ENCODE measurements at regions not wholly inside any gene's neighbourhood (a gene's known extent, or its start where the extent isn't known, plus 50 kb on each side); places are given as distances from the start of the nearest gene placed in this dataset.
"Not testable (repeated sequence)": the region's sequence is repeated elsewhere in the genome, so short reads cannot be mapped to it uniquely, and the experiment has no call there.

DNA sequence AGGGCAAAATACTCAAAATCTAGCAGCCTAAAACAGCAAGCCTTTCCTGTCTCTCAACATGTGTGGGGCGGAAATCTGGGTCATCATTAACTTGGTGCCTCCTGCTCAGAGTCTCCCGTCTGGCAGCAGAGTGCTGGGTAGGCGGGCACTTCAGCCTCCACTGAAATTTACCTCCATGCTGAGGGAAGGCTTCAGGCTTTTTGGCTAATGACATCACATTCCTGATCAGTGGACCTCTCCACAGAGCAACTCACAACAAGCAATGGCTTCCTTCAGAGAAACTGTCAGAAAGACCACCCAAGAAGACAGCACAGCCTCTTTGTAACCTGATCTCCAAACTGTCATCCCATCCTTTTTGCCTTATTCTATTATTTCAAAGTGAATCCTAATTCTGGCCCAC, 1109.0 kb downstream of the UQCRFS1 start:
- no peak for DNase-seq (ENCODE audit: low read depth in 2 of 2)

DNA sequence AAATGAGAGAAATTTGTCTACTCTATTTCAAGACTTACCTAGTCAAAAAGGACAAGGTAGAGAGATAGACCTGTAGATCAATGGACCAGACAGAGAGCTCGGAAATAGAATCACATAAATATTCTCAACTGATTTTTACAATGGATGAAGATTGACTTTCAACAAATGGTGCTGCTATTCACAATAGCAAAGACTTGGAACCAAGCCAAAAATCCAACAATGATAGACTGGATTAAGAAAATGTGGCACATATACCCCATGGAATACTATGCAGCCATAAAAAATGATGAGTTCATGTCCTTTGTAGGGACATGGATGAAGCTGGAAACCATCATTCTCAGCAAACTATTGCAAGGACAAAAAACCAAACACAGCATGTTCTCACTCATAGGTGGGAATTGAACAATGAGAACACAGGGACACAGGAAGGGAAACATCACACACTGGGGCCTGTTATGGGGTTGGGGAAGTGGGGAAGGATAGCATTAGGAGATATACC, 1128.2 kb downstream of the UQCRFS1 start:
- DNase-seq (ENCODE audit: low read depth in 2 of 2), result not testable (repeated sequence)

DNA sequence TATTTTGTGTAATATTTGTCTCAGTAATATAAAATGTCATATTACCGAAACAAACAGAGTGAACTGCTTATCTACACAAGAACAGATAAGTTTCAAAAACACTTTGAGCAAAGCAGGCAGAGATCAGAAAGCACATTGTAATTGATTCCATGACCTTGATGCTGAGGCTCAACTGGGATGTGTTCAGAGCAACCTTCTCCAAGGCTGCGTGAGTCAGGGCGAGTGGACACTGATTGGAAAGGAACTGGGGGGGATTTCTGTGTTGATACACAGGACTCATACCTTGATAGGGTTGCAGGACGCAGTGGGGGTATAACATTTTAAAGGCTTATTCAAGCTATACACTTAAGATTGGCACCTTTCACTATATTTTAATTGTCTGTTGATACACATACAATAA, 1136.3 kb downstream of the UQCRFS1 start:
- DNase-seq (ENCODE audit: low read depth in 2 of 2), result no peak

DNA sequence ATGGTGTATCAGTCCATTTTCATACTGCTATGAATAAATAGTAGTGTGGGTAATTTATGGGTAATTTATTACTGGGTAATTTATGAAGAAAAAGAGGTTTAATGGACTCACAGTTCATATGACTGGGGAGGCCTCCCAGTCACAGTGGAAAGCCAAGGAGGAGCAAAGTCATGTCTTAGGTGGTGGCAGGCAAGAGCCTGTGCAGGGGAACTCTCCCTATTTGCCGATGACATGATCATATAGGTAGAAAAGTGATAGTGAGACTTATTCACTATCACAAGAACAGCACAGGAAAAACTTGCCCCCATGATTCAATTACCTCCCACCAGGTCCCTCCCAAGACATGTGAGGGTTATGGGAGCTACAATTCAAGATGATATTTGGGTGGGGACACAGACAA, 1137.7 kb downstream of the UQCRFS1 start:
- no peak for DNase-seq (ENCODE audit: low read depth in 2 of 2)

DNA sequence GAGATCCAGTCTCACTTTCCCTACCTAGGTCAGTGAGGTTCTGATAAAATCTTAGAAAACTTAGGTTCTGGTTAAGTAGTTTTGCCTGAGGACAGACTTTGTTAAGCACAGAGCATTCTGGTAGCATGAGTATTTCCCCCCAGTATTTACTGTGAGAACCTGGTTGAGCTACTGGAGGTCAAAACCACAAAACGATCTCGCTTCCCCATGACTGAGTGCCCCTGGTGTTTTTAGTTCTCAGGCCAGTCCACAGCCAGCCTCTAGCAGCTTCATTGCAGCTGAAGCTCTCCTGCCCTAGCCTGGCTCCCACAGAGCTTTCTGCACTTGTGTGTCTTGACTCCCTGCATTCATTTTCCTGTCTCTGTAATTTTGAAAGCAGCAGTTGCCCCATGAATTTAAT, 1138.2 kb downstream of the UQCRFS1 start:
- no peak for DNase-seq (ENCODE audit: low read depth in 2 of 2)

DNA sequence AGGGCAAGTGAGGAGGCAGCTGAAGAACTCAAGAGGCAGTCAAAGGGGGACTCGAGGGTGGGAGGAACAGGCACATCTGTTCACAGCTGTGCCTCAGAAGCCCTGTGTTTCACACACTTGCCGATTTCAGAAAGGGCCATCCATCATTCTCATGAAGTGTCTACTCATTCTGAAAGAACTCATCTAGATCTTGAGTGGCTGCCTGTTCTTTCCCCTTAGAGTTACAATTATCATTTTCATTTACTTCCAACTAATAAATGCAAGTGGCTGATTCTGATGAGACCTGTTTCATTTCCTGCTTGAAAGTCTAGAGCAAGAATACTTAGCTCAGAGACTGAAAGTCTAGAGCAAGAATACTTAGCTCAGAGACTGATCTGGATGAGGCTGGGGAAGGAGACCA, 1145.1 kb downstream of the UQCRFS1 start:
- no peak for DNase-seq (ENCODE audit: low read depth in 2 of 2)

DNA sequence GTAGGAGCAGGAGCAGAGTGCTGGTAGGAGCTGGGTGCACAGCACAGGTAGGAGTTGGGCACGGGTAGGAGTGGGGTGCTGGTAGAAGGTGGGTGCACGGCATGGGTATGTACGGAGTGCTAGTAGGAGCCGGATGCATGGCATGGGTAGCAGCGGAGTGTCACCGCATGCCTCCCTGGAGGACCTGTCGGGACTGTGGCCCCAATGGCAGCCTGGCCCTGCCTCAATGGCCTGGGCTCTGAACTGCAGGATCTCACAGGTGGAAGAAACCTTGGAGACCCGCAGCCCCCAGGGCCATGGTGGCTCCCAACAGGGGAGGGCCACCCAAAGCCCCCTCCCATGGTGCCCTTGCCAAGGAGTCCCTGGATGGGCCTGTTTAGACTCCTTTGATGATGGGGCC, 1146.0 kb downstream of the UQCRFS1 start:
- no peak for DNase-seq (ENCODE audit: low read depth in 2 of 2)

DNA sequence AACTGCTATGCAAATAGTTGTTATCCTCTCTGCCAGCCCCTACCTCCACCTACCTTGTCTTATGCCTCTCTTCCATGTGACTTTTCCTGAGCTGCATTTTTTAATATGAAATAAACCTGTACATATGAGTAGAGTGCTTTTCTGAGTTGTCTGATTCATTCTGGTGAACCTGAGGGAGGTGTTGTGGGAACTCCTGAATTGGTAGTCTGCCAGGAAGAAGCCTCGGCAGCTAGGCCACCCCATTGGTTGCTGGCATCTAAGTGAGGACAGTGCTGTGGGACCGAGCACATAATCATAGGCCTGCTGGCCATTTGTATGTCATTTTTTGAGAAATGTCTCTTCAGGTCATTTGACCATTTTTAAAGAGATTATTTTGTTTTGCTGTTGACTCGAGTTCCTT, 1146.8 kb downstream of the UQCRFS1 start:
- DNase-seq (ENCODE audit: low read depth in 2 of 2), result no peak

DNA sequence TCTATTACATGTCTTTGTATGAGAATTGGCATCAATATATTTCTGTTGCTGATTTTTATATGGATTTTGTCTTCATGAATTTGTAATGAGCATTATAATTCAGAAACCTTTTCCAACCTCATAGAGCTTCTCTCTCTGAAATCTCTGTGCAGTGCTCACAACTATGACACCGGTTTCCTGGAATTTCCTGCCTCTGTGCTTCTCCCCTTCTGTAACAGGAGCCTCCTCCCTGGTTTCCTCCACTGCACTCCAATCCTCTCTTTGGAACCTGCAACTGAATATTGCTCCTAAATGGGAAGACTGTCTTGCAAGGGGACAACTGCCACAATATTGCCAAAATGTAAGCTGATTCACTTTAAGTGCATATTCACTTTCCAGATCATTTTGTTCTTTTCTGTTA, 1147.9 kb downstream of the UQCRFS1 start:
- DNase-seq (ENCODE audit: low read depth in 2 of 2), result no peak

DNA sequence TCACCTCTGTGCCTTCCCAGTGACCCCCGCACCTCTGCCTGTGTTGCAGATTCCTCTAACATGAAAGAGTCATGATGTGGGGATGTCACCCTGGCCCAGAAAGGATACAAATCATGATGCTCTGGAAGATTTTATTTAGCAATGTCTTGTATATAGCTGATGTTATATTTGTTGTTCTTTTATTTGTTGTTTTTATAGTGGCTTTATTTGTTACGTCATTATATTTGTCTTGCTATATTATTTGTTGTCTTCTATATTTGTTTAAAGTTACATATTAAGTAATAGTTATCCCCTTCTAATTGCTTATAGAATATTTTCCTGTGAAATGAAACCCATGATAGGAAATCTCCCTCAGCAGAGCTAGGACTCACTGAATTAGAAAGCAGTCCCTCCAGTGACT, 1149.2 kb downstream of the UQCRFS1 start:
- no peak for DNase-seq (ENCODE audit: low read depth in 2 of 2)

DNA sequence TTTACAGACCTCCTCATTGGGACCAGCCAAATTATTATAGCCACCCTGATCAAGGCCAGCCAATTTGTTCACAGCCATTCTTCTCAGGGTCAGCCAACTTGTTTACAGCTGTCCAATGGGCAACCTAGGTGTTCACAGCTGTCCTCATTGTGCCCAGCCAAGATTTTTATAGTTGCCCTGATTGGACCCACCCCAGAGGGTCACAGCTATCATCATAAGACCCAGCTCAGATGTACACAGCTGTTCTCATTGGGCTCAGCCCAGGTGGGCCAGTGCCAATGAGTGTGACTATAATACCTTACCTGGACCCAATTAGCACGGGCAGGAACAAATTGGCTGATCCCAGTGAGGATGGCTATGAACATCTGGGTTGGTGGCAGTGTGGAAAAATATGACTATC, 1151.8 kb downstream of the UQCRFS1 start:
- no peak for DNase-seq (ENCODE audit: low read depth in 2 of 2)

DNA sequence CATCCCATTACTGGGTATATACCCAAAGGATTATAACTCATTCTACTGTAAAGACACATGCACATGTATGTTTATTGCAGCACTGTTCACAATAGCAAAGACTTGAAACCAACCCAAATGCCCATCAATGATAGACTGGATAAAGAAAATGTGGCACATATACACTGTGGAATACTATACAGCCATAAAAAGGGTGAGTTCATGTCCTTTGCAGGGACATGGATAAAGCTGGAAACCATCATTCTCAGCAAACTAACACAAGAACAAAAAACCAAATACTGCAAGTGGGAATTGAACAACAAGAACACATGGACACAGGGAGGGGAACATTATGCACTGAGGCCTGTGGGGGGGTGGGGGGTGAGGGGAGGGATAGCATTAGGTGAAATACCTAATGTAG, 1155.9 kb downstream of the UQCRFS1 start:
- not testable (repeated sequence) for DNase-seq (ENCODE audit: low read depth in 2 of 2)

DNA sequence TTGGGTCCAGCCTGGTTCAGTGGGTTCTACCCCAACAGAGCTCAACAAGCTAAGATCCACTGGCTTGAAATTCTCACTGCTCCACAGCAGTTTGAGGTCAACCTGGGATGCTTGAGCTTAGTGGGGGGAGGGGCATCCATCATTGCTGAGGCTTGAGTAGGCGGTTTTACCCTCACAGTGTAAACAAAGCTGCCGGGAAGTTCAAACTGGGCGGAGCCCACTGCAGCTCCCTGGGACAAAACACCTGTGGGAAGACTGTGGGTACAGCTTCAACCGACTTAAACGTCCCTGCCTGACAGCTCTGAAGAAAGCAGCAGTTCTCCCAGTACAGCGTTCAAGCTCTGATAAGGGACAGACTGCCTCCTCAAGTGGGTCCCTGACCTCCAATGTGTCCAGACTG, 1161.9 kb downstream of the UQCRFS1 start:
- DNase-seq (ENCODE audit: low read depth in 2 of 2), result no peak

DNA sequence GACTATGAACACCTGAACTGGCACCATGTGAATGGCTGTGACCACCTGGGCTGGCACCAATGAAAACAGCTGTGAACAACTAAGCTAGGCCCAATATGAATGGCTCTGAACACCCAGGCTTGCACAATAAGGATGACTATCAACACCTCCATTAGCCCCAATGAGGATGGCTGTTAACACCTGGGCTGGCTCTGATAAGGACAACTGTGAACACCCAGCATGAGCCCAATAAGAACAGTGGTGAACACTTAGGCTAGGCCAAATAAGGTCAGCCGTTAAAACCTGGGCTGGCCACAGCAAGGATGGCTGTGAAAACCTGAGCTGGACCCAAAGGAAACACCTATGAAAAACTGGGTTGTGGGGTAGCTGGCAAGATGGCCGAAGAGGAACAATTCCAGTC, 1163.1 kb downstream of the UQCRFS1 start:
- DNase-seq (ENCODE audit: low read depth in 2 of 2), result no peak

DNA sequence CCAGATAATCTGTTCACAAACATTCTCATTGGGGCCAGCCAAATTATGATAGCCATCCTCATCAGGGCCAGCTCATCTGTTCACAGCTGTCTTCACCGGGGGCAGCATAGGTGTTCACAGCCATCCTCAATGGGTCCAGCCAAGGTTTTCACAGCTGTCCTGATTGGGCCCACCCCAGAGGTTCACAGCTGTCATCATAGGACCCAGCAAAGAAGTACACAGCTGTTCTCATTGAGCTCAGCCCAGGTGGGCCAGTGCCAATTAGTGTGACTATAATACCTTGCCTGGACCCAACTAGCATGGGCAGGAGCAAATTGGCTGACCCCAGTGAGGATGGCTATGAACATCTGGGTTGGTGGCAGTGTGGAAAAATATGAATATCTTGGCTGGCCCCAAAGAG, 1166.0 kb downstream of the UQCRFS1 start:
- DNase-seq (ENCODE audit: low read depth in 2 of 2), result no peak

DNA sequence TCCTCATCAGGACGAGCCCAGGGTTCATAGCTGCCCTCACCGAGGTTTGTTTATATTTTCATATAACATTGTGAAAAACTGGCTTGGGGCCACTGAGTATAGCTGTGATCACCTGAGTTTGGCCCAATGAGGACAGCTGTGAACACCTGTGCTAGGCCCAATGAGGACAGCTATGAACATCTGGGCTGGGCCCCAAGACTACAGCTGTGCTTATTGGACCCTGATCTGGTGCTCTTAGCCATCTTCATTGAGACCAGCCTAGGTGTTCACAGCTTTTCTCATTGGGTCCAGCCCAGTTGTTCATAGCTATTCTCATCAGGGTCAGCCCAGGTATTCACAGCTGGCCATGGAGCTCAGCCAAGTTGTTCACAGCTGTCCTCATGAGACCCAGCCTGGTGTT, 1167.3 kb downstream of the UQCRFS1 start:
- no peak for DNase-seq (ENCODE audit: low read depth in 2 of 2)

DNA sequence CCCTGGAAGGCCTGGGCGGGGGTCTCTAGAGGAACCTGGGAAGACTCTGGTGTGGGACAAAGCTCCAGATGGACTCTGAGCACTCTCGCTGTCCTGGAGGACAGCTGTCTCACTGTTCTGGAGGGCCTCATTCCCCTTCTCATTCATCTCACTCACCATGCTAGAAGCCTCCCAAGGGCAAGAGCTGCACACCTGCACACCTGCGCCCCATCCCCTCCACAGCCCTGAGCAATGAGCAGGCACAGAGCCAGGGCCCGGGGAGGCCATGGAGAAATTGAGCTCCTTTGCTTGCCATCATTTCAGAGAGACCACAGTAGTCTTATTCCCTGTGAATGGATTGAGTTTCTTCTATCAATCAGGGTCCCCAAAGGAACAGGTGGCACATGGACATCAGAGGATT, 1168.5 kb downstream of the UQCRFS1 start:
- DNase-seq (ENCODE audit: low read depth in 2 of 2), result no peak

DNA sequence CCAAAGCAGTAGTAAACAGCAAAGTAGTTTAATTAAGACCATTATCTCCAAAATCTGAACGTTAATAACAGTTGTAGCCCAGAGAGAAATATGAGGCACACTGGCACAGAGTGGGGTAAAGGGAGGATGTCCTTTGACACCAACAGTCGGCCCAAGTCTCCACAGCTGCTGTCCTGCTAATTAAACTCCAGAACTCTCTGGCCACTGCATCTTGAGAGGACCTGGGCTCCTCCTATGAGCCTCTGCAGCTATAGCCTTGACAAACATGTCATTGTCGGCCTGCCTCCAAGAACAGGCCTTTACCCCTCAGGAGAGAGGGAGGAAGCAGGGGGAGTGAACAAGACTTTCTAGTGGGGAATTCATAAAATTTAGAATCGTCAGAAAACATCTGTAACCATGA, 1170.4 kb downstream of the UQCRFS1 start:
- DNase-seq (ENCODE audit: low read depth in 2 of 2), result no peak

DNA sequence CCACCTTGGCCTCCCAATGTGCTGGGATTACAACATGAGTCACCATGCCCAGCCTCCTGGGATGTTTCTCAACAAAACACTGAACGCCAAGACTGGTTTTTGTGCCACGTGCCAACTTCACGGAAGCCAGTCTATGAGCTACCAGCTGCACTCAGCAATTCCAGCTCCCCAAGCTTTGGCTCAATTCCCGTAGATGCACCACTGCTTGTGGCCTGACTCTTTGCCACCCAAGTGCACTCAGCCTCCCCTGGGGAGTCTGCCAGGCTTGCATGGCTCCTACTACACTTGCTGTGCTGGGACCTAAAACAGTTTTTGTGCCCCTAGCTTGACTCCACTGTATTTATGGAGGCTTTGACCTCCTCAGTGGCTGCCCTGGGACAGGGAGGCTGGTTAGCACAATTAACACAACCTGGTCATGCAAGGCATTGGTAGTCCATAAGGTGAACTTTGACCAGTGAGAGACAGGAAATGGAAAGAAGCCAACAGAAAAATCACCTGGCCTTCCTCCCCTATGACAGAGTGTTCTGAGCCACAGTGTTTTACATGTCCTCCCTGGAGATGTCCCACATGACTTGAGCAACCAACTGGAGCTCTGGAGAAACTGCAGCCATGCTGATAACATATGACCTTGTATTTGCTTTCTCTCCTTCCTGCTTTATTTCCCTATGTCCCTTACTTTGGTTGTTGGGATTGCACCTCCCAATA, 1173.1 kb downstream of the UQCRFS1 start:
- DNase-seq (ENCODE audit: low read depth in 2 of 2), result no peak

DNA sequence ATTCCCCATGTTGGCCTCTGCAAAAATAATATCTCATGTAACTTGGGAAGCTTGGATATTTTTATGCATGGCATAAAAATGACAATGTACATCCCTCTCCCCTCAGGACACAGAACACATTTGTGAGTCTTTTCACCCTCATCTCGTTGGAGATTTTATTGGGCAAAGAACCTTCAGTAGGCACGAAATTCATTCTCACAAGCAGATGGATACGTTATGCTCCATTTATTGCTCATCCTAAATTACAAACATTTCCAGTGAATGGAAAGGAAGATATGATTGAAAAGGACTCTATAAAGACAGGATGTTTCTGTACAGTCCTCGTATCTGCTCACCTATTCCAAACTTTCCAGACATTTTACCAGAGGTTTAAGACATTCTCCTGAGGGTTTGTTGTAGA, 1175.8 kb downstream of the UQCRFS1 start:
- DNase-seq (ENCODE audit: low read depth in 2 of 2), result no peak

DNA sequence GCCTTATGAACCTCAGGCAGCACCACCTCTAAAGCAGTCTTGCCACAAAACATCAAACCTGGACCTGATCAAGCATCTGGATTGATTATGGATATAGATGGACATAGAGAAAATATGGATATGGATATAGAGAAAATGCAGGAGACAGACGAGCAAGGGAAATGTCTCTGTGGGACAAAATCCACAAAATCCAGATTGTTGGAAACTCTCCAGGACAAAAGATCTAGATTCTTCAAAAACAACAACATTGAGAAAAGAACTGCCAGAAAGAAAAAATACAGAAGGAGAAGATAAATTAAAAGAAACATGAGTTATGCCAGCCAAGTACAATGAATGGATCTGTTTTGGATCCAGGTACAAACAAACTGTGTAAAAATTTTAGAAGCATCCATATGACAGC, 1176.5 kb downstream of the UQCRFS1 start:
- no peak for DNase-seq (ENCODE audit: low read depth in 2 of 2)

DNA sequence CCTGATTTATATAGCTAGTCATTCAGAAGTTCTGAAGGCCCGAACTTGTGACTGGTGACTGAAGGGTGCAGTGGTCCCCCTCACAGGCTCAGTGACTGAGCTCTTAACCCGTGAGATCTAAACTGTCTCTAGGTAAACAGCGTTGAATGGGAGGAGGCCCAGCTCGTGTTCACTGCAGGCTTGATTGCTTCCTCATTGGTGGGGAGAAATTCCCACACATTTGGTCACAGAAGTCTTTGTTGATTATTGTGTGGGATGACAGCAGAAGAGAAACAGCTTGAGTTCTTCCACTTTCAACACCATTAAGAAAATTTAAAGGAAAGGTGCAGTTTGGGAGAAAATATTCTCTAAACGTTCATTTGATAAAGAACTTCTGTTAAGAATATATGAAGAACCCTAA, 1178.0 kb downstream of the UQCRFS1 start:
- no peak for DNase-seq (ENCODE audit: low read depth in 2 of 2)

DNA sequence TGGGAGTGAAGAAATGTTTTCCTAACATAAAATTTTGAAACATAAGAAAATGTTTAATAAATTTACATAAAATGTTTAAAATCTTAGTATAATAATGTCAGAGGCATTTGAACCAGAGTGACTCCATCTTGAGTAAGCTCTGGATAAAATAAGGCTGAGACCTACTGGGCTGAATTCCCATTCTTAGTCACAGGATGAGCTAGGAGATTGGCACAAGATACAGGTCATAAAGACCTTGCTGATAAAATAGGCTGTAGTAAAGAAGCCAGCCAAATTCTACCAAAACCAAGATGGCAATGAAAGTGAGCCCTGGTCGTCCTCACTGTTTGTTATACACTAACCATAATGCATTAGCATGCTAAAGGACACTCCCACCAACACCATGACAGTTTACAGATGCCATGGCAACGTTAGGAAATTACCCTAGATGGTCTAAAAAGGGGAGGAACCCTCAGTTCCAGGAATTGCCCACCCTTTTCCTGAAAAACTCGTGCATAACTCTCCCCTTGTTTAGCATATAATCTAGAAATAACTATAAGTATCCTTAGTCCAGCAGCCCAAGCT, 1184.0 kb downstream of the UQCRFS1 start:
- DNase-seq (ENCODE audit: low read depth in 2 of 2), result no peak

DNA sequence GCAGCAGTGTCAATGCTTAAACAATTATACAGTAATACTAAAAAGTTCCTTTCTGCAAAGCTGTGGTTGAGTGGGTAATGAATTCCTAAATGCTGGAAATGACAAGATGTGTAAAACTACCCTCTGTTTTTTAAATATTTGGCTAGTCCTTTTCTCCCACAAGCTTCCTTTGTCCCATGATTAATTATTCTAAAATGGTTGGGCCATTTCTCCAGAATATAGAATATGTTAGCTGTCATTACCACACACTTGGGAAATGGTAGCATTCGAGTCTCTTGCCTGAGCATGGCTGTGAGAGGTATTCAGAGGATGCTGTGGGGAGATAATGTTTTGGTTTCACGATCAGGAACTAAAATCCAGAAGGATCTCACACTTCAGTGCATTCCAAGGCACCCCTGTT, 1185.8 kb downstream of the UQCRFS1 start:
- no peak for DNase-seq (ENCODE audit: low read depth in 2 of 2)

Data from stimulated activated CD8-positive, alpha-beta memory T cell treated with anti-CD3 and anti-CD28 coated beads, Interleukin-7, amount 100 ng/mL, for 4 hours (primary cell).